ENCODE measurements at regions not wholly inside any gene's neighbourhood (a gene's known extent, or its start where the extent isn't known, plus 50 kb on each side); places are given as distances from the start of the nearest gene placed in this dataset.

DNA sequence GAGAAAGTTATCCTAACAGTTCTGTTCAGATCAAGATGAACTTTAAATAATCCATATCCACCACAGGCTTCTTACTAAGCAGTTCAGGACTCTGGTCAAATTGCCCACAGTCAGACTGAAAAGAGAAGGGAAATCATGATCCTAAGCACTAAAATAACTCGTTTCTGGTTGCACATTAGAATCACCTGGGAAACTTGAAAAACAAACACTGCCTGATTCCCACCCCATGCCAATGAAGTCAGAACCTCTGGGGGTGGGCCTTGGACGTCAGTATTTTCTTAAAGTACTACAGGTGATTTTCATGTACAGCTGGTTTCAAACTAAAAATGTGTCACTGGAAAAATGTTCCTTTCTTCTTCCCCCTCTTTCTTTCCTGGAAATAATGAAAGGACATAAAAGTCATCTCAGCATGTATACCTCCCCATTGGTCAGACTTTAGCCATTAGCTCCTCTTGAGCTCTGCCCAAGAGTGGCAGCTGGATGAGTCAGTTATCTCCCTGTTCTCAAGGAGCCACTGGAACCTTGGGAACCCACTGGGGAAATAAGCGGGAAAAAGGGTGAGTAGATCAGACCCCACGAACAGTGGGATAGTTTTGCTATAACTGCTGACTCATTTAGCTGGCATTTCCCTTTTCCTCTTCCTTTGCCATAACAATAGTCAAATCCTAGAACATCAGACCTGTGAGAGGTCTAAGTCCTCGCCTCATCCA, 75.3 kb upstream of the IL6 start:
- H3K27me3 ChIP-seq (ENCODE audit: insufficient read depth, low read length): no peaks in the 10 kb centered on the region
- H2AFZ ChIP-seq (ENCODE audit: low read depth, low read length, poor library complexity, severe bottlenecking): no peak overlapping the region
- no peak for ATAC-seq
- ChIA-PET POLR2A (no interaction called here), CTCF (no interaction called here), RAD21 (ENCODE audit: low non-redundant PET in 1 of 2, low total read pairs in 2 of 2, uncharacterized antibody in 2 of 2, unreplicated experiment in 2 of 2) (no interaction called here)
- BruUV-seq (replicated peaks): no TSS peak
- H3K4me3 ChIP-seq (replicated peaks in 1 of 2; ENCODE audit: low read depth in 1 of 2, low read length in 2 of 2): no peak overlapping the region
- H3K4me2 ChIP-seq (ENCODE audit: low read length): no peak overlapping the region
- DNase-seq (ENCODE audit: low read depth, low spot score): no peak
- intact Hi-C loops (cut with micrococcal nuclease): no loop called here
- H3K4me1 ChIP-seq (ENCODE audit: control insufficient read depth in 1 of 2, insufficient read depth in 2 of 2, low read length in 2 of 2): peaks cover 0 to 11% of the 10 kb centered on the region in 2 experiments; a peak in 2 of 4 replicates
- no peaks in the 10 kb centered on the region for H4K20me1 ChIP-seq (ENCODE audit: insufficient read depth)
- no peak overlapping the region for H3K27ac ChIP-seq (ENCODE audit: low read depth, low read length)
- peaks cover under 1% of the 10 kb centered on the region in 2 experiments; a peak in 2 of 4 replicates for H3K9me3 ChIP-seq (ENCODE audit: control insufficient read depth in 1 of 2, insufficient read depth in 1 of 2, low read depth in 1 of 2, low read length in 2 of 2)
- TF ChIP-seq JUND (IDR thresholded peaks at IDR 0.05): no peak
- H3K9ac ChIP-seq (ENCODE audit: low read length): no peak overlapping the region
- H3K9me2 ChIP-seq (ENCODE audit: insufficient read depth): no peaks in the 10 kb centered on the region
- H3K36me3 ChIP-seq (ENCODE audit: control insufficient read depth in 1 of 2, insufficient read depth in 2 of 2, low read length in 2 of 2): no peaks in the 10 kb centered on the region
- H3K79me2 ChIP-seq (ENCODE audit: insufficient read depth, low read length): no peaks in the 10 kb centered on the region

DNA sequence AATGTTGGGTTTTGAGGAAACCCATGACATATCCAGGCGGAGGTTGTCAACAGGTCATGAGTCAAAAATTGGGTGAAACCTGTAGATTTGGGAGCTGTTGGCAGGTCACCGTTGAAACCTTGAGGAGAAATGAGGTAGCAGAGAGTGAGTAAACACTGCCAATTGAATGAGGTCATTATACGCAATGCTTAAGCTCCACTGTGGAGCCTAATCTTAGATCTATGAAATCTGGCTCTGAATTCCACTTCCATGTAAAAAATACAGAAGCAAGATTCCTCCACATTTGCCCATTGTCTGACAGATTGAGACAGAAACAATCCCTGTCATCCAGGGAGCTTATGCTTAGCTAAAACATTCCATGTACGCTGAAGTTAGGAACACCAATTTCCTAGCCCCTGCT, 76.0 kb upstream of the IL6 start:
- Histone ChIP-seq H3K27ac (ENCODE audit: low read depth, low read length) (no peak overlapping the region), H3K4me1 (ENCODE audit: control insufficient read depth in 1 of 2, insufficient read depth in 2 of 2, low read length in 2 of 2) (peaks cover 0 to 11% of the 10 kb centered on the region in 2 experiments; a peak in 2 of 4 replicates), H3K9ac (ENCODE audit: low read length) (no peak overlapping the region), H3K9me3 (ENCODE audit: control insufficient read depth in 1 of 2, insufficient read depth in 1 of 2, low read depth in 1 of 2, low read length in 2 of 2) (peaks cover 7% of the 10 kb centered on the region in 2 experiments; a peak in 2 of 4 replicates), H4K20me1 (ENCODE audit: insufficient read depth) (no peaks in the 10 kb centered on the region), H3K79me2 (ENCODE audit: insufficient read depth, low read length) (no peaks in the 10 kb centered on the region), H3K27me3 (ENCODE audit: insufficient read depth, low read length) (no peaks in the 10 kb centered on the region), H3K4me3 (replicated peaks in 1 of 2; ENCODE audit: low read depth in 1 of 2, low read length in 2 of 2) (no peak overlapping the region), H3K9me2 (ENCODE audit: insufficient read depth) (no peaks in the 10 kb centered on the region), H2AFZ (ENCODE audit: low read depth, low read length, poor library complexity, severe bottlenecking) (no peak overlapping the region), H3K36me3 (ENCODE audit: control insufficient read depth in 1 of 2, insufficient read depth in 2 of 2, low read length in 2 of 2) (no peaks in the 10 kb centered on the region), H3K4me2 (ENCODE audit: low read length) (no peak overlapping the region)
- CTCF ChIA-PET: no interaction called here
- no peak for ATAC-seq
- POLR2A ChIA-PET: no interaction called here
- BruUV-seq (replicated peaks): no TSS peak
- DNase-seq (ENCODE audit: low read depth, low spot score): no peak
- intact Hi-C loops (cut with micrococcal nuclease): no loop called here
- no peak for TF ChIP-seq SIN3A (IDR thresholded peaks at IDR 0.05; ENCODE audit: low read depth)
- no peak for TF ChIP-seq SP1 (IDR thresholded peaks at IDR 0.05; ENCODE audit: low read depth)
- TF ChIP-seq RAD21 (IDR thresholded peaks at IDR 0.05; ENCODE audit: low read depth): no peak
- no peak for TF ChIP-seq CBX3 (IDR thresholded peaks at IDR 0.05; ENCODE audit: low read depth)
- RAD21 ChIA-PET (ENCODE audit: low non-redundant PET in 1 of 2, low total read pairs in 2 of 2, uncharacterized antibody in 2 of 2, unreplicated experiment in 2 of 2): no interaction called here

All from HCT116 (cell line).